ENCODE measurements at regions not wholly inside any gene's neighbourhood (a gene's known extent, or its start where the extent isn't known, plus 50 kb on each side); places are given as distances from the start of the nearest gene placed in this dataset.

DNA sequence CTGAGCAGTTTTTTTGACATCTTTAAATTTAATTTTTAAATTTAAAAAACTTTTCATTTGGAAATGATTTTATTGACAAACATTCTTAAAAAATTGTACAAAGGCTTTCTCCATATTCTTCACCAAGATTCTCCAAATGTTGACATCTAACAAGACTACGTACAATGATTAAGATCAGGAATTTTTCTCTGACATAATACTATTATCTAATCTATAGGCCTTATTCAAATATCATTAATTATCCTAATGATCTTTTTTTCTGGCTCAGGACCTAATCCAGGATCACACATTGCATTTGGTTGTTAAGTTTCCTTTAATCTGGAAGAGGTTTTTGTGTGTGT is 106.1 kb upstream of the OSMR start:
- TF ChIP-seq, protein P1, sequence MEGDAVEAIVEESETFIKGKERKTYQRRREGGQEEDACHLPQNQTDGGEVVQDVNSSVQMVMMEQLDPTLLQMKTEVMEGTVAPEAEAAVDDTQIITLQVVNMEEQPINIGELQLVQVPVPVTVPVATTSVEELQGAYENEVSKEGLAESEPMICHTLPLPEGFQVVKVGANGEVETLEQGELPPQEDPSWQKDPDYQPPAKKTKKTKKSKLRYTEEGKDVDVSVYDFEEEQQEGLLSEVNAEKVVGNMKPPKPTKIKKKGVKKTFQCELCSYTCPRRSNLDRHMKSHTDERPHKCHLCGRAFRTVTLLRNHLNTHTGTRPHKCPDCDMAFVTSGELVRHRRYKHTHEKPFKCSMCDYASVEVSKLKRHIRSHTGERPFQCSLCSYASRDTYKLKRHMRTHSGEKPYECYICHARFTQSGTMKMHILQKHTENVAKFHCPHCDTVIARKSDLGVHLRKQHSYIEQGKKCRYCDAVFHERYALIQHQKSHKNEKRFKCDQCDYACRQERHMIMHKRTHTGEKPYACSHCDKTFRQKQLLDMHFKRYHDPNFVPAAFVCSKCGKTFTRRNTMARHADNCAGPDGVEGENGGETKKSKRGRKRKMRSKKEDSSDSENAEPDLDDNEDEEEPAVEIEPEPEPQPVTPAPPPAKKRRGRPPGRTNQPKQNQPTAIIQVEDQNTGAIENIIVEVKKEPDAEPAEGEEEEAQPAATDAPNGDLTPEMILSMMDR (IDR thresholded peaks at IDR 0.05): no peak
- TF ChIP-seq ZFX (IDR thresholded peaks at IDR 0.05; ENCODE audit: borderline replicate concordance): no peak
